Osteoblast (primary cell): ENCODE measurements at regions not wholly inside any gene's neighbourhood (a gene's known extent, or its start where the extent isn't known, plus 50 kb on each side); places are given as distances from the start of the nearest gene placed in this dataset.

Experiments
- DNase-seq: peaks from one replicate; pipeline ENCODE4 v3.0.0; 2011; ENCODE audit warnings: low spot score, mixed read lengths; ENCODE audit not compliant: insufficient read length; ENCODE audit errors: missing footprints
- H2AFZ ChIP-seq: 2 replicates; pipeline ENCODE4 v1.6.0; 2011; ENCODE audit warnings: mild to moderate bottlenecking, low read length
- H3K27ac ChIP-seq: 2 replicates; pipeline ENCODE4 v1.5.1; 2011; ENCODE audit warnings: mild to moderate bottlenecking, low read depth, low read length, moderate library complexity
- H3K27me3 ChIP-seq: 2 replicates; pipeline ENCODE4 v1.6.0; 2012; ENCODE audit warnings: mild to moderate bottlenecking, control low read depth, inconsistent platforms, low read length, moderate library complexity; ENCODE audit not compliant: insufficient read depth
- H3K36me3 ChIP-seq: 2 replicates; pipeline ENCODE4 v1.5.1; 2011; ENCODE audit warnings: mild to moderate bottlenecking, low read length, control low read depth, moderate library complexity; ENCODE audit not compliant: insufficient read depth
- H3K4me1 ChIP-seq: 2 replicates; pipeline ENCODE4 v1.5.1; 2011; ENCODE audit warnings: mild to moderate bottlenecking, low read length, control low read depth, moderate library complexity; ENCODE audit not compliant: insufficient read depth
- H3K4me2 ChIP-seq: 2 replicates; pipeline ENCODE4 v1.6.0; 2011; ENCODE audit warnings: mild to moderate bottlenecking, low read length; ENCODE audit not compliant: insufficient read depth
- H3K4me3 ChIP-seq: fragments of 200-600 bp; sonication (generic); 3 replicates; pipeline ENCODE4 v1.5.1; 2012; ENCODE audit warnings: mild to moderate bottlenecking, low read length, inconsistent platforms; ENCODE audit not compliant: insufficient read depth
- H3K79me2 ChIP-seq: 2 replicates; pipeline ENCODE4 v1.6.0; 2012; ENCODE audit warnings: mild to moderate bottlenecking, low read length, control low read depth, inconsistent platforms; ENCODE audit not compliant: insufficient read depth
- H3K9me3 ChIP-seq: 2 replicates; pipeline ENCODE4 v1.5.1; 2011; ENCODE audit warnings: low read depth, low read length, control low read depth
- H4K20me1 ChIP-seq: 2 replicates; pipeline ENCODE4 v1.6.0; 2012; ENCODE audit warnings: mild to moderate bottlenecking, low read length, control low read depth; ENCODE audit not compliant: insufficient read depth
- CTCF ChIP-seq: IDR thresholded peaks from 2 replicates; pipeline ENCODE4 v1.5.1; 2011; ENCODE audit warnings: mild to moderate bottlenecking, low read depth, low read length, moderate library complexity; ENCODE audit errors: extremely low read depth

GRCh38 chr2:139403948-139404347 lies 623.8 kb upstream of the NXPH2 start:
- no peak for DNase-seq
- H3K27ac ChIP-seq = no peak overlapping the region
- H3K4me3 ChIP-seq = no peak overlapping the region
- H3K9me3 ChIP-seq = peaks cover 3% of the 10 kb centered on the region
- no peak overlapping the region for H2AFZ ChIP-seq
- H4K20me1 ChIP-seq = no peaks in the 10 kb centered on the region
- no peak for TF ChIP-seq CTCF
- no peaks in the 10 kb centered on the region for H3K4me1 ChIP-seq
- H3K4me2 ChIP-seq = no peak overlapping the region
- H3K79me2 ChIP-seq = no peaks in the 10 kb centered on the region
- H3K27me3 ChIP-seq = no peaks in the 10 kb centered on the region
- no peaks in the 10 kb centered on the region for H3K36me3 ChIP-seq

GRCh38 chr2:139394801-139395200 lies 614.6 kb upstream of the NXPH2 start:
- Histone ChIP-seq H3K79me2 (no peaks in the 10 kb centered on the region), H3K27me3 (no peaks in the 10 kb centered on the region), H3K36me3 (no peaks in the 10 kb centered on the region), H3K4me3 (no peak overlapping the region), H2AFZ (no peak overlapping the region), H4K20me1 (no peaks in the 10 kb centered on the region), H3K4me1 (no peaks in the 10 kb centered on the region), H3K9me3 (peaks cover 3% of the 10 kb centered on the region), H3K27ac (no peak overlapping the region), H3K4me2 (no peak overlapping the region)
- DNase-seq = no peak
- no peak for TF ChIP-seq CTCF

DNA sequence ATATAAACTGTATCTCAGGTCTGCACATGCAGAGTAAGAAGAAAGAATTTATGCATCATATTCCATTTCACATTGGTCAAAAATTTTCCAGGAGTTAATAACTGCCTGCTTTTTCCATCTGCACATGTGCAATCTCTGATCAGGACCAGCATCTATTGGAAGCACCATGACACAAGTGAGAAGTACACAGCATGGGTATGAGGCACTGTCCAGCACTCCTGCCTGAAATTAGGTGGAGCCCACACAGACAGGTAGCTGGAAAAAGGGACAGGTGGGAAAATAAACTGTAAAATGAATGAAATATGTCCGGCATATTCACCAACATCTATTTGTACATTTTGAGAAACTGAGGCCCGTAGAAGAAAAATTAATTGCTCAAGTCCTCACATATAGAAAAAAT lies 609.2 kb upstream of the NXPH2 start:
- no peak overlapping the region for H3K4me2 ChIP-seq
- no peaks in the 10 kb centered on the region for H3K36me3 ChIP-seq
- H3K79me2 ChIP-seq = no peaks in the 10 kb centered on the region
- no peak overlapping the region for H3K27ac ChIP-seq
- no peaks in the 10 kb centered on the region for H3K27me3 ChIP-seq
- no peaks in the 10 kb centered on the region for H4K20me1 ChIP-seq
- TF ChIP-seq CTCF = no peak
- H3K4me3 ChIP-seq = no peak overlapping the region
- no peaks in the 10 kb centered on the region for H3K4me1 ChIP-seq
- H3K9me3 ChIP-seq = peaks cover 3% of the 10 kb centered on the region
- no peak overlapping the region for H2AFZ ChIP-seq
- DNase-seq = no peak

DNA sequence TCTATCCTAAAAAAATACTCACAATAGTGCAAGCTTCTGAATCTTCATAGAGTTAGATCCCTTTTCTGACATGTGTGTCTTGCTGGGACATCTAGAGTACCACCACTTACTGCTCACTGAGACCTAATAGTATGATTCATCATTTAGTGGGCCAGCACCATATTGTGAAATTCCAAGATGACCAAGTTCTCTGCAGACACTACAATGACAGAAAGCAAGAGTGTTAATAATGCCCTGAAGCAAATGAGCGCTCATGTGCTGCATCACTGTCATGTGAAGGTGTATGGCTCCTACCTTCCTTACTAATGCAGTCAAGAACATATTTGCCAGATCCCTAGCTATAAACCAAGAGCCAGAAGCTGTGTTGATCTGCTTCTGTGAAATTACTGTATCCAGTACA lies 606.2 kb upstream of the NXPH2 start:
- H3K4me3 ChIP-seq = no peak overlapping the region
- no peak overlapping the region for H3K27ac ChIP-seq
- H3K36me3 ChIP-seq = no peaks in the 10 kb centered on the region
- no peak for TF ChIP-seq CTCF
- no peak overlapping the region for H3K4me2 ChIP-seq
- H4K20me1 ChIP-seq = no peaks in the 10 kb centered on the region
- no peaks in the 10 kb centered on the region for H3K27me3 ChIP-seq
- H3K9me3 ChIP-seq = peaks cover 3% of the 10 kb centered on the region
- no peak overlapping the region for H2AFZ ChIP-seq
- H3K4me1 ChIP-seq = no peaks in the 10 kb centered on the region
- H3K79me2 ChIP-seq = no peaks in the 10 kb centered on the region
- no peak for DNase-seq
